ACC112 (cell line): ENCODE measurements at regions not wholly inside any gene's neighbourhood (a gene's known extent, or its start where the extent isn't known, plus 50 kb on each side); places are given as distances from the start of the nearest gene placed in this dataset.
"Not testable (repeated sequence)": the region's sequence is repeated elsewhere in the genome, so short reads cannot be mapped to it uniquely, and the experiment has no call there.

Experiments
- H2AFZ ChIP-seq: fragments of 200-600 bp; sonication (generic); one replicate; pipeline ENCODE4 v1.6.0; 2017; ENCODE audit warnings: antibody characterized with exemption, low read length; ENCODE audit not compliant: unreplicated experiment
- H3K27ac ChIP-seq: fragments of 200-600 bp; sonication (generic); 2 replicates; pipeline ENCODE4 v1.5.1; 2014; ENCODE audit warnings: low read depth, mild to moderate bottlenecking, antibody characterized with exemption, low read length, moderate library complexity
- H3K27me3 ChIP-seq: fragments of 200-600 bp; sonication (generic); 2 replicates; pipeline ENCODE4 v1.6.1; 2014; ENCODE audit warnings: mild to moderate bottlenecking, antibody characterized with exemption, low read length, moderate library complexity, mixed read lengths; ENCODE audit not compliant: insufficient read depth
- H3K36me3 ChIP-seq: fragments of 200-600 bp; sonication (generic); 2 replicates; pipeline ENCODE4 v1.6.1; 2016; ENCODE audit warnings: mild to moderate bottlenecking, antibody characterized with exemption, low read length, moderate library complexity, mixed read lengths; ENCODE audit not compliant: insufficient read depth
- H3K4me1 ChIP-seq: fragments of 200-600 bp; sonication (generic); one replicate; pipeline ENCODE4 v1.6.1; 2016; ENCODE audit warnings: low read length, mixed read lengths; ENCODE audit not compliant: insufficient read depth, unreplicated experiment, control insufficient read depth
- H3K4me3 ChIP-seq: fragments of 200-600 bp; sonication (generic); 2 replicates; pipeline ENCODE4 v1.5.1; 2014; ENCODE audit warnings: mild to moderate bottlenecking, low read depth, low read length
- H3K79me2 ChIP-seq: fragments of 200-600 bp; sonication (generic); one replicate; pipeline ENCODE4 v1.6.0; 2016; ENCODE audit warnings: low read length; ENCODE audit not compliant: control insufficient read depth, unreplicated experiment, insufficient read depth

- not testable (repeated sequence) for H3K4me3 ChIP-seq, H3K79me2 ChIP-seq, H3K36me3 ChIP-seq, H3K27ac ChIP-seq, H3K4me1 ChIP-seq, H2AFZ ChIP-seq
- peaks cover 31% of the 10 kb centered on the region for H3K27me3 ChIP-seq
Observed at GRCh38 chr10:93127642-93128215, 54.0 kb downstream of the CYP26A1 start.

GRCh38 chr10:93131986-93132385, 58.3 kb downstream of the CYP26A1 start:
- no peak overlapping the region for H3K27ac ChIP-seq
- peaks cover 56% of the 10 kb centered on the region for H3K27me3 ChIP-seq
- no peaks in the 10 kb centered on the region for H3K4me1 ChIP-seq
- no peak overlapping the region for H2AFZ ChIP-seq
- H3K36me3 ChIP-seq = no peaks in the 10 kb centered on the region
- H3K4me3 ChIP-seq = no peak overlapping the region
- H3K79me2 ChIP-seq = no peaks in the 10 kb centered on the region

- no peaks in the 10 kb centered on the region for H3K4me1 ChIP-seq
- no peak overlapping the region for H3K4me3 ChIP-seq
- H3K27me3 ChIP-seq = peaks cover 58% of the 10 kb centered on the region
- no peaks in the 10 kb centered on the region for H3K36me3 ChIP-seq
- no peaks in the 10 kb centered on the region for H3K79me2 ChIP-seq
- H2AFZ ChIP-seq = no peak overlapping the region
- no peak overlapping the region for H3K27ac ChIP-seq
Observed at GRCh38 chr10:93138113-93138870, 64.6 kb downstream of the CYP26A1 start.

- H3K4me3 ChIP-seq = no peak overlapping the region
- no peak overlapping the region for H2AFZ ChIP-seq
- H3K27me3 ChIP-seq = peaks cover 61% of the 10 kb centered on the region
- H3K36me3 ChIP-seq = no peaks in the 10 kb centered on the region
- no peak overlapping the region for H3K27ac ChIP-seq
- no peaks in the 10 kb centered on the region for H3K79me2 ChIP-seq
- H3K4me1 ChIP-seq = no peaks in the 10 kb centered on the region
Observed at GRCh38 chr10:93139059-93139655, 65.5 kb downstream of the CYP26A1 start.

GRCh38 chr10:93142534-93142933, 68.8 kb downstream of the CYP26A1 start:
- Histone ChIP-seq H3K4me1 (no peaks in the 10 kb centered on the region), H3K36me3 (no peaks in the 10 kb centered on the region), H3K4me3 (no peak overlapping the region), H3K27me3 (peaks cover 63% of the 10 kb centered on the region), H3K79me2 (no peaks in the 10 kb centered on the region), H3K27ac (no peak overlapping the region), H2AFZ (no peak overlapping the region)

GRCh38 chr10:93143281-93143680, 69.6 kb downstream of the CYP26A1 start:
- Histone ChIP-seq H3K79me2 (no peaks in the 10 kb centered on the region), H3K27ac (no peak overlapping the region), H2AFZ (no peak overlapping the region), H3K4me3 (no peak overlapping the region), H3K4me1 (no peaks in the 10 kb centered on the region), H3K36me3 (no peaks in the 10 kb centered on the region), H3K27me3 (peaks cover 63% of the 10 kb centered on the region)

- peaks cover 58% of the 10 kb centered on the region for H3K27me3 ChIP-seq
- H3K4me3 ChIP-seq = no peak overlapping the region
- no peak overlapping the region for H3K27ac ChIP-seq
- H3K79me2 ChIP-seq = no peaks in the 10 kb centered on the region
- no peaks in the 10 kb centered on the region for H3K36me3 ChIP-seq
- H2AFZ ChIP-seq = no peak overlapping the region
- no peaks in the 10 kb centered on the region for H3K4me1 ChIP-seq
Observed at GRCh38 chr10:93146336-93146735, 72.6 kb downstream of the CYP26A1 start.

- H3K4me1 ChIP-seq = peaks cover 6% of the 10 kb centered on the region
- no peak overlapping the region for H2AFZ ChIP-seq
Observed at GRCh38 chr10:93147281-93147680, 73.6 kb downstream of the CYP26A1 start.

GRCh38 chr10:93148476-93148875, 74.8 kb downstream of the CYP26A1 start:
- Histone ChIP-seq H3K36me3 (no peaks in the 10 kb centered on the region), H2AFZ (no peak overlapping the region), H3K4me1 (peaks cover 8% of the 10 kb centered on the region), H3K79me2 (no peaks in the 10 kb centered on the region), H3K27ac (no peak overlapping the region), H3K4me3 (no peak overlapping the region), H3K27me3 (peaks cover 46% of the 10 kb centered on the region)

More at GRCh38 chr10:93147281-93147680, 73.6 kb downstream of the CYP26A1 start:
- Histone ChIP-seq H3K4me3 (no peak overlapping the region), H3K27me3 (peaks cover 58% of the 10 kb centered on the region), H3K79me2 (no peaks in the 10 kb centered on the region), H3K36me3 (no peaks in the 10 kb centered on the region), H3K27ac (no peak overlapping the region)

- Histone ChIP-seq H2AFZ (no peak overlapping the region), H3K4me3 (no peak overlapping the region), H3K79me2 (no peaks in the 10 kb centered on the region), H3K36me3 (no peaks in the 10 kb centered on the region), H3K4me1 (peaks cover 8% of the 10 kb centered on the region), H3K27ac (no peak overlapping the region), H3K27me3 (peaks cover 35% of the 10 kb centered on the region)
Observed at GRCh38 chr10:93149761-93150160, 76.1 kb downstream of the CYP26A1 start.

GRCh38 chr10:93150289-93150688, 76.6 kb downstream of the CYP26A1 start:
- Histone ChIP-seq H3K27me3 (peaks cover 35% of the 10 kb centered on the region), H3K79me2 (no peaks in the 10 kb centered on the region), H2AFZ (no peak overlapping the region), H3K4me1 (peaks cover 8% of the 10 kb centered on the region), H3K36me3 (no peaks in the 10 kb centered on the region), H3K4me3 (no peak overlapping the region), H3K27ac (no peak overlapping the region)
